ENCODE measurements at regions not wholly inside any gene's neighbourhood (a gene's known extent, or its start where the extent isn't known, plus 50 kb on each side); places are given as distances from the start of the nearest gene placed in this dataset.

GRCh38 chr12:93109551-93110203, 180.6 kb upstream of the EEA1 start:
- TF ChIP-seq POLR2A (IDR thresholded peaks at IDR 0.05): no peak
- TF ChIP-seq CTCF (IDR thresholded peaks at IDR 0.05): no peak

Measured in tibial nerve (tissue), 3 donors.